B cell (primary cell): ENCODE measurements at regions not wholly inside any gene's neighbourhood (a gene's known extent, or its start where the extent isn't known, plus 50 kb on each side); places are given as distances from the start of the nearest gene placed in this dataset.

Experiments
- ATAC-seq: fragments of 200-7000 bp; cut with Tn5 transposase; one replicate; pipeline ENCODE4 v1.10.0; 2021; ENCODE audit warnings: low read depth, mild to moderate bottlenecking, moderate number of reproducible peaks, moderate library complexity
- CTCF ChIA-PET: fragments of 350-600 bp; sonication (Branson Sonifier 250); formaldehyde crosslinking; loops from one replicate; lab custom pipeline; 2021; ENCODE audit warnings: antibody characterized with exemption, inconsistent platforms; lab: Charles Lee
- POLR2A ChIA-PET: fragments of 350-600 bp; sonication (Branson Sonifier 250); formaldehyde crosslinking; loops from one replicate; lab custom pipeline; 2021; ENCODE audit warnings: antibody characterized with exemption; lab: Charles Lee
- DNase-seq: peaks from one replicate; pipeline ENCODE4 v3.0.0; 2013
- H2AFZ ChIP-seq: 2 replicates; pipeline ENCODE4 v1.6.1; 2012; ENCODE audit warnings: mild to moderate bottlenecking, low read depth, low read length; ENCODE audit not compliant: insufficient read depth, poor library complexity, severe bottlenecking
- H3K27ac ChIP-seq, 2 donors: 1 replicate in 1 of 2; 2 replicates in 1 of 2; pipeline ENCODE4 v1.5.1; 2012 to 2013; ENCODE audit warnings: low read length in 2 of 2, mild to moderate bottlenecking in 2 of 2, moderate library complexity in 1 of 2
- H3K27me3 ChIP-seq, 4 experiments: fragments of 200-600 bp in 1 of 4; sonication (generic) in 1 of 4; replicated peaks in 1 of 4; 1 replicate in 2 of 4; 2 replicates in 2 of 4; pipeline versions ENCODE4 v1.6.1 to v1.7.0; 2013 to 2016; ENCODE audit warnings: low read length in 3 of 4, mild to moderate bottlenecking in 2 of 4, mixed read lengths in 1 of 4, moderate library complexity in 1 of 4; ENCODE audit not compliant: insufficient read depth in 4 of 4, control insufficient read depth in 3 of 4; ENCODE audit errors: control extremely low read depth in 1 of 4
- H3K36me3 ChIP-seq, 2 experiments: replicated peaks in 1 of 2; 1 replicate in 1 of 2; 2 replicates in 1 of 2; pipeline versions ENCODE4 v1.6.1 to v1.7.1; 2013; ENCODE audit warnings: low read length in 1 of 2; ENCODE audit not compliant: insufficient read depth in 2 of 2, control insufficient read depth in 1 of 2; ENCODE audit errors: control extremely low read depth in 1 of 2, extremely low read depth in 1 of 2
- H3K4me1 ChIP-seq, 2 donors: fragments of 200-600 bp in 1 of 2; sonication (generic) in 1 of 2; 1 replicate in 1 of 2; 2 replicates in 1 of 2; pipeline versions ENCODE4 v1.5.1 to v1.6.1; 2013 to 2017; ENCODE audit warnings: low read length in 2 of 2; ENCODE audit not compliant: control insufficient read depth in 2 of 2, insufficient read depth in 2 of 2
- H3K4me2 ChIP-seq: replicated peaks from 2 replicates; pipeline ENCODE3; 2012; ENCODE audit warnings: mild to moderate bottlenecking, low read depth, low read length; ENCODE audit not compliant: poor library complexity, severe bottlenecking
- H3K4me3 ChIP-seq, 5 experiments: fragments of 200-600 bp in 1 of 5; sonication (generic) in 1 of 5; 1 replicate in 3 of 5; 2 replicates in 2 of 5; pipeline versions ENCODE4 v1.5.1 to v1.7.0; 2011 to 2016; ENCODE audit warnings: low read length in 4 of 5, mild to moderate bottlenecking in 4 of 5, low read depth in 2 of 5, control low read depth in 1 of 5, moderate library complexity in 1 of 5; ENCODE audit not compliant: insufficient read depth in 1 of 5; ENCODE audit errors: control extremely low read depth in 1 of 5, extremely low read depth in 1 of 5
- H3K79me2 ChIP-seq: fragments of 200-600 bp; sonication (generic); one replicate; pipeline ENCODE4 v1.6.0; 2016; ENCODE audit warnings: low read length; ENCODE audit not compliant: control insufficient read depth, insufficient read depth
- H3K9ac ChIP-seq: fragments of 200-600 bp; sonication (generic); 2 replicates; pipeline ENCODE4 v1.6.1; 2017; ENCODE audit warnings: mild to moderate bottlenecking, low read length, moderate library complexity
- H3K9me3 ChIP-seq, 3 donors: one replicate each; pipeline versions ENCODE4 v1.6.1 to v1.7.1; 2013; ENCODE audit warnings: low read length in 2 of 3; ENCODE audit not compliant: control insufficient read depth in 2 of 3, insufficient read depth in 1 of 3; ENCODE audit errors: control extremely low read depth in 1 of 3
- H4K20me1 ChIP-seq: 2 replicates; pipeline ENCODE4 v1.6.0; 2012; ENCODE audit warnings: mild to moderate bottlenecking, low read length; ENCODE audit not compliant: insufficient read depth, control insufficient read depth, poor library complexity, severe bottlenecking
- H3K27ac Mint-ChIP-seq: one replicate; pipeline ENCODE4 v1.8.0; 2021; ENCODE audit warnings: mixed read lengths
- H3K27me3 Mint-ChIP-seq: one replicate; pipeline ENCODE4 v1.8.0; 2021; ENCODE audit warnings: mixed read lengths
- H3K4me1 Mint-ChIP-seq: one replicate; pipeline ENCODE4 v1.8.0; 2021; ENCODE audit warnings: mixed read lengths
- H3K4me3 Mint-ChIP-seq: one replicate; pipeline ENCODE4 v1.8.0; 2021; ENCODE audit warnings: mixed read lengths
- H3K9me3 Mint-ChIP-seq: one replicate; pipeline ENCODE4 v1.8.0; 2022; ENCODE audit warnings: mixed read lengths; ENCODE audit not compliant: insufficient read depth
- EZH2 ChIP-seq: IDR thresholded peaks from 2 replicates; pipeline ENCODE4 v1.6.1; 2012; ENCODE audit warnings: borderline replicate concordance, low read depth, mild to moderate bottlenecking, moderate library complexity, low read length; ENCODE audit not compliant: insufficient read depth, poor library complexity, severe bottlenecking
- WGBS: methylation state at CpG from one replicate; pipeline ENCODE4 v1.1.5; 2013; ENCODE audit warnings: missing lambda C conversion rate; ENCODE audit not compliant: insufficient coverage; 5-methylcytosine and 5-hydroxymethylcytosine counted together
- intact Hi-C: fragments of 100-400 bp; cut with micrococcal nuclease; formaldehyde crosslinking; loops from one replicate; pipeline ENCODE4 v1.10.0; 2022
- TF ChIP-seq, protein P1 (sequence below): fragments of 200-600 bp; IDR thresholded peaks from one replicate; pipeline ENCODE4 v1.8.0; 2022; ENCODE audit warnings: antibody characterized with exemption, mild to moderate bottlenecking

DNA sequence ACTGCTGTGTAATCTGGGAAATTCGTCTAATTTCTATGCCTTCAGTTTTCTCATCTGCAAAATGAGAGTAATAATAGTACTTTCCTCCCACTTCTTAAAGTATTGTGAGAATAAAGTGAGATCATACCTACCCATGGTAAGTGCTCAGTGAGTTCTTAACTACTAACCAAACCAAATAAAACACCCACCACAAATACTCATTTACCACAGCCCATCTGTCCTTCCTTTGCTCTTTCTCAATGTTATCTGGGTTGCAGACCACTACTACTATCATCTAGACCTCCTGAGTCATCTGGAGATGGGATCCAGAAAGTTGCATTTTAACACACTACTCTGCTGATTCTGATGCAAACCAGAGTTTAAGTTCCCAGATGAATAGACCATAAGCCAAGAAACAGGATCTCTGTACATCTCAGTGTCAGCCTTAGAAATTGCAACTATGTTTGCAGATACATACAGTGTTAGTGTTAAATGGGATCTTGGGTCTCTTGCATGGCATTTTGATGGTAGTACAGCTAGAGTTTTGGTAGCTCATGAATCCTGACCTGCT, 105.4 kb upstream of the ATP10B start:
- Histone ChIP-seq H3K27ac (no peak overlapping the region), H3K4me1 (no peaks in the 10 kb centered on the region), H3K9ac (no peak overlapping the region), H3K9me3 (no peaks in the 10 kb centered on the region), H3K4me2 (no peak overlapping the region), H3K27me3 (no peaks in the 10 kb centered on the region), H4K20me1 (no peaks in the 10 kb centered on the region), H2AFZ (no peak overlapping the region), H3K36me3 (no peaks in the 10 kb centered on the region), H3K4me3 (no peak overlapping the region), H3K79me2 (no peaks in the 10 kb centered on the region)
- intact Hi-C loops: no loop called here
- Mint-ChIP-seq H3K27ac (no peak overlapping the region), H3K27me3 (peaks cover 5% of the 10 kb centered on the region), H3K4me3 (no peak overlapping the region), H3K4me1 (no peaks in the 10 kb centered on the region), H3K9me3 (no peaks in the 10 kb centered on the region)
- ChIA-PET CTCF (no interaction called here), POLR2A (no interaction called here)
- no peak for DNase-seq
- TF ChIP-seq, protein P1, sequence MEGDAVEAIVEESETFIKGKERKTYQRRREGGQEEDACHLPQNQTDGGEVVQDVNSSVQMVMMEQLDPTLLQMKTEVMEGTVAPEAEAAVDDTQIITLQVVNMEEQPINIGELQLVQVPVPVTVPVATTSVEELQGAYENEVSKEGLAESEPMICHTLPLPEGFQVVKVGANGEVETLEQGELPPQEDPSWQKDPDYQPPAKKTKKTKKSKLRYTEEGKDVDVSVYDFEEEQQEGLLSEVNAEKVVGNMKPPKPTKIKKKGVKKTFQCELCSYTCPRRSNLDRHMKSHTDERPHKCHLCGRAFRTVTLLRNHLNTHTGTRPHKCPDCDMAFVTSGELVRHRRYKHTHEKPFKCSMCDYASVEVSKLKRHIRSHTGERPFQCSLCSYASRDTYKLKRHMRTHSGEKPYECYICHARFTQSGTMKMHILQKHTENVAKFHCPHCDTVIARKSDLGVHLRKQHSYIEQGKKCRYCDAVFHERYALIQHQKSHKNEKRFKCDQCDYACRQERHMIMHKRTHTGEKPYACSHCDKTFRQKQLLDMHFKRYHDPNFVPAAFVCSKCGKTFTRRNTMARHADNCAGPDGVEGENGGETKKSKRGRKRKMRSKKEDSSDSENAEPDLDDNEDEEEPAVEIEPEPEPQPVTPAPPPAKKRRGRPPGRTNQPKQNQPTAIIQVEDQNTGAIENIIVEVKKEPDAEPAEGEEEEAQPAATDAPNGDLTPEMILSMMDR: no peak
- TF ChIP-seq EZH2: no peak
- ATAC-seq: no peak
- no CpG with 5 or more reads among the region's 1 CpG for WGBS

DNA sequence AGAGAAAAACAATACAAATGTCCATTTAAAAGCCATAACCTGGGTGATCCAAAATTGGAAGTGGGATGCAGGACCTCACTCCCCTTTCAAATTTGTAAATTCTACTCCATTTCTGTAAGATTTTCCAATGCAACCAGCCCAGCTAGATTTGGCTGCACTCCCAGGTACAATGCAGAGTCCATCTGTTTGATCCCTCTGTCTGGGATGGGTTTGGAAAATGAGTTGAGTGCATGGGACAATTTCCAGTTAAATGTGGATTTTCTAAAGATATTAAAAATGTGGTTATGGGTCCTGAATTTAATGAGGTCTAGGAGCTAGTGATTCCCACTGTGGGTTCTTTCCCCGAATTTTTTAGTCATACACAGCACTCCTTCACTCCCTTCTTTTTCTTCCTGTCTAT, 104.0 kb upstream of the ATP10B start:
- WGBS: no CpG with 5 or more reads among the region's 1 CpG

More for the DNA sequence above, 104.0 kb upstream of the ATP10B start:
- DNase-seq (no peak), ATAC-seq (no peak)
- Histone ChIP-seq H3K79me2 (no peaks in the 10 kb centered on the region), H3K4me2 (no peak overlapping the region), H2AFZ (no peak overlapping the region), H3K36me3 (no peaks in the 10 kb centered on the region), H3K4me1 (no peaks in the 10 kb centered on the region), H3K4me3 (no peak overlapping the region), H3K9me3 (no peaks in the 10 kb centered on the region), H3K27me3 (no peaks in the 10 kb centered on the region), H4K20me1 (no peaks in the 10 kb centered on the region), H3K9ac (no peak overlapping the region), H3K27ac (no peak overlapping the region)
- no peak overlapping the region for H3K27ac Mint-ChIP-seq
- ChIA-PET CTCF (no interaction called here), POLR2A (no interaction called here)
- H3K9me3 Mint-ChIP-seq: no peaks in the 10 kb centered on the region
- intact Hi-C loops: no loop called here
- no peaks in the 10 kb centered on the region for H3K4me1 Mint-ChIP-seq
- H3K4me3 Mint-ChIP-seq: no peak overlapping the region
- TF ChIP-seq, protein P1: no peak
- TF ChIP-seq EZH2: no peak
- H3K27me3 Mint-ChIP-seq: peaks cover 5% of the 10 kb centered on the region
